ENCODE measurements at regions not wholly inside any gene's neighbourhood (a gene's known extent, or its start where the extent isn't known, plus 50 kb on each side); places are given as distances from the start of the nearest gene placed in this dataset.

DNA sequence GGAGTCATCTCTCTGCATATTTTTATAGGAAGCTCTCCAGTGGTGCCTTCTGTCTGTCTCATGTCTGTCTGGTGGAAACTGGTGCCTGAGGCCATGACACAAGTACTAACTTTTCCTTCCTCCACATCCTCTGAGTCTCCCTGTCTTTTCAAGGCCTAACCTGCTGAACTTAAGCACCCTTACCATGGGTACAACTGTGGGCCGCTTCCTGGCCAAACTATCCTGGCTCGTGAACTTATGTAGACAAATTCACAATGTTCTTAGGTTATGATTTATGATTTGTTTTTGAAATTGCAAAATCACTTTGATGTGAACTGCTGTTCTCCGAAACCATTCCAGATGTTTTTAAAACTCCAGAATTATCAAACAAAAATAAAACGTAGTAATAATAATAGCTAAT lies 804.5 kb upstream of the POU3F3 start:
- TF ChIP-seq CTCF (conservative IDR thresholded peaks at IDR 0.05 in 1 of 2, IDR thresholded peaks at IDR 0.05 in 1 of 2; ENCODE audit: low read depth in 1 of 2, low read length in 2 of 2): no peak
- no peak for TF ChIP-seq EZH2 (IDR thresholded peaks at IDR 0.05; ENCODE audit: low read length, missing control alignments)
- H2AFZ ChIP-seq (ENCODE audit: low read length): no peak overlapping the region
- H3K36me3 ChIP-seq (ENCODE audit: control insufficient read depth, insufficient read depth, low read length): no peaks in the 10 kb centered on the region
- H3K79me2 ChIP-seq (ENCODE audit: control insufficient read depth, insufficient read depth, low read length): no peaks in the 10 kb centered on the region
- no peaks in the 10 kb centered on the region for H4K20me1 ChIP-seq (ENCODE audit: control insufficient read depth, extremely low read depth, insufficient read depth, low read length)
- H3K4me1 ChIP-seq (ENCODE audit: control insufficient read depth, extremely low read depth, insufficient read depth, low read length): no peaks in the 10 kb centered on the region
- no peak overlapping the region for H3K27ac ChIP-seq (ENCODE audit: insufficient read depth, low read length)
- no peaks in the 10 kb centered on the region for H3K27me3 ChIP-seq (ENCODE audit: control insufficient read depth, insufficient read depth, low read length)
- DNase-seq (ENCODE audit: low read depth in 2 of 2): no peak
- H3K9me3 ChIP-seq (ENCODE audit: control insufficient read depth, insufficient read depth, low read depth, low read length): no peaks in the 10 kb centered on the region
- H3K4me3 ChIP-seq (replicated peaks in 1 of 4; ENCODE audit: control extremely low read depth in 1 of 4, insufficient read depth in 1 of 4, low read depth in 3 of 4, low read length in 4 of 4): no peak overlapping the region
- H3K4me2 ChIP-seq (ENCODE audit: extremely low read depth, insufficient read depth, low read length): no peak overlapping the region
- no peak overlapping the region for H3K9ac ChIP-seq (ENCODE audit: insufficient read depth, low read length)

DNA sequence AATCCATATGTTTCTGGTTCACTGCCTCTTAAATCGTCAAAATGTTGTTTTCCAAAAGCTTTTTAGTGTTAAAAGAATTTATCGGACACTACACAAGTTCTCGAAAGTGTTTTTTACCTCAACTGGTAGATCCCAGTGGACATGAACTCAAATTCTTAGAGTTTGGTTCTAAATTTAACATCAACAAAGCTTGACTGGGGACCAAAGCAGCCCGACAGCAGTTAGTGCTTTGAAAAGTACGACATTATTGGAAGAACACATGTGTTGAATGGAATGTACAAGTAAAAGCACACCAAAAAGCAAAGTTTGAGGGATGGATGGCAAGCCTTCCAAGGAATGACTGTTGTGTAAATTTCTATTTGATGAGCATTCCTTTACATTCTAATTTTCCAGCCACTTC lies 803.9 kb upstream of the POU3F3 start:
- Histone ChIP-seq H3K36me3 (ENCODE audit: control insufficient read depth, insufficient read depth, low read length) (no peaks in the 10 kb centered on the region), H4K20me1 (ENCODE audit: control insufficient read depth, extremely low read depth, insufficient read depth, low read length) (no peaks in the 10 kb centered on the region), H3K4me2 (ENCODE audit: extremely low read depth, insufficient read depth, low read length) (no peak overlapping the region), H3K4me3 (replicated peaks in 1 of 4; ENCODE audit: control extremely low read depth in 1 of 4, insufficient read depth in 1 of 4, low read depth in 3 of 4, low read length in 4 of 4) (no peak overlapping the region), H3K4me1 (ENCODE audit: control insufficient read depth, extremely low read depth, insufficient read depth, low read length) (no peaks in the 10 kb centered on the region), H3K79me2 (ENCODE audit: control insufficient read depth, insufficient read depth, low read length) (no peaks in the 10 kb centered on the region), H2AFZ (ENCODE audit: low read length) (no peak overlapping the region), H3K9me3 (ENCODE audit: control insufficient read depth, insufficient read depth, low read depth, low read length) (no peaks in the 10 kb centered on the region), H3K27ac (ENCODE audit: insufficient read depth, low read length) (no peak overlapping the region), H3K27me3 (ENCODE audit: control insufficient read depth, insufficient read depth, low read length) (no peaks in the 10 kb centered on the region), H3K9ac (ENCODE audit: insufficient read depth, low read length) (no peak overlapping the region)
- no peak for DNase-seq (ENCODE audit: low read depth in 2 of 2)
- TF ChIP-seq CTCF (conservative IDR thresholded peaks at IDR 0.05 in 1 of 2, IDR thresholded peaks at IDR 0.05 in 1 of 2; ENCODE audit: low read depth in 1 of 2, low read length in 2 of 2) (no peak), EZH2 (IDR thresholded peaks at IDR 0.05; ENCODE audit: low read length, missing control alignments) (no peak)

- H3K27ac ChIP-seq (ENCODE audit: insufficient read depth, low read length): no peak overlapping the region
- no peaks in the 10 kb centered on the region for H3K79me2 ChIP-seq (ENCODE audit: control insufficient read depth, insufficient read depth, low read length)
- no peaks in the 10 kb centered on the region for H4K20me1 ChIP-seq (ENCODE audit: control insufficient read depth, extremely low read depth, insufficient read depth, low read length)
- no peak overlapping the region for H3K4me3 ChIP-seq (replicated peaks in 1 of 4; ENCODE audit: control extremely low read depth in 1 of 4, insufficient read depth in 1 of 4, low read depth in 3 of 4, low read length in 4 of 4)
- H3K9ac ChIP-seq (ENCODE audit: insufficient read depth, low read length): no peak overlapping the region
- H3K4me2 ChIP-seq (ENCODE audit: extremely low read depth, insufficient read depth, low read length): no peak overlapping the region
- H3K4me1 ChIP-seq (ENCODE audit: control insufficient read depth, extremely low read depth, insufficient read depth, low read length): no peaks in the 10 kb centered on the region
- no peaks in the 10 kb centered on the region for H3K27me3 ChIP-seq (ENCODE audit: control insufficient read depth, insufficient read depth, low read length)
- no peaks in the 10 kb centered on the region for H3K9me3 ChIP-seq (ENCODE audit: control insufficient read depth, insufficient read depth, low read depth, low read length)
- TF ChIP-seq EZH2 (IDR thresholded peaks at IDR 0.05; ENCODE audit: low read length, missing control alignments): no peak
- TF ChIP-seq CTCF (conservative IDR thresholded peaks at IDR 0.05 in 1 of 2, IDR thresholded peaks at IDR 0.05 in 1 of 2; ENCODE audit: low read depth in 1 of 2, low read length in 2 of 2): no peak
- H3K36me3 ChIP-seq (ENCODE audit: control insufficient read depth, insufficient read depth, low read length): no peaks in the 10 kb centered on the region
- DNase-seq (ENCODE audit: low read depth in 2 of 2): no peak
- H2AFZ ChIP-seq (ENCODE audit: low read length): no peak overlapping the region
These were observed 803.2 kb upstream of the POU3F3 start for GRCh38 chr2:104050656-104051242.

Data from fibroblast of lung (primary cell).